GM10266 (cell line): ENCODE measurements at regions not wholly inside any gene's neighbourhood (a gene's known extent, or its start where the extent isn't known, plus 50 kb on each side); places are given as distances from the start of the nearest gene placed in this dataset.

Experiments used
- DNase-seq: peaks from one replicate; pipeline ENCODE4 v3.0.0; 2012; ENCODE audit errors: extremely low spot score
- CTCF ChIP-seq: IDR thresholded peaks from 2 replicates; pipeline ENCODE4 v1.5.1; 2012; ENCODE audit warnings: mild to moderate bottlenecking, low read depth; ENCODE audit not compliant: control insufficient read depth, insufficient read depth; ENCODE audit errors: missing control alignments

GRCh38 chr9:110133059-110133458 is 74.9 kb downstream of the C9orf152 start:
- no peak for TF ChIP-seq CTCF
- no peak for DNase-seq

DNA sequence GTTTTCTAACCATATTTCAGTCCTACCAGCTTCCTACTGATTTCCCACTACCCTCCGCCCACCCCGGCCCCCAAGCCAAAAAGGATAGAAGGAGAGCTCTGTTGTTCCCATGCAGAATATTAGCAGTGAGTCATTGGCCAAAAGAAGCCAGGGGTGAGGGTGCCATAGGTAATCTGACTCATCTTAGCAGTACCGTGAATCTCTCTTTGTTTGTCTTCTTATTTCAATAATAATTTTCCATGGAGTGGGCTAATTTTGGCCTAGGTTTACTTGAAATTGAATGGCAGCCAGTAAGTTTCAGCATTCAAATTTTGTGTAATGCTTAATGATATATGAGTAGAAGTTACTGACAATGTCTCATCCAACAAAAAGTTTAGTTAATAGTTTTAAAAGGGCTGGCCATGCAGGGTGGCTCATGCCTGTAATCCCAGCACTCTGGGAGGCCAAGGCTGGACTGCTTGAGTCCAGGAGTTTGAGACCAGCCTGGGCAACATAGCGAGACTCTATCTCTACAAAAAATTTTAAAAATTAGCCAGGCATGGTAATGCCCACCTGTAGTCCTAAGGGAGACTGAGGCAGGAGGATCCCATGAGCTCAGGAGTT is 74.2 kb downstream of the C9orf152 start:
- DNase-seq = no peak
- no peak for TF ChIP-seq CTCF

- no peak for DNase-seq
- TF ChIP-seq CTCF = no peak
These were observed 72.1 kb downstream of the C9orf152 start for GRCh38 chr9:110135846-110136245.

DNA sequence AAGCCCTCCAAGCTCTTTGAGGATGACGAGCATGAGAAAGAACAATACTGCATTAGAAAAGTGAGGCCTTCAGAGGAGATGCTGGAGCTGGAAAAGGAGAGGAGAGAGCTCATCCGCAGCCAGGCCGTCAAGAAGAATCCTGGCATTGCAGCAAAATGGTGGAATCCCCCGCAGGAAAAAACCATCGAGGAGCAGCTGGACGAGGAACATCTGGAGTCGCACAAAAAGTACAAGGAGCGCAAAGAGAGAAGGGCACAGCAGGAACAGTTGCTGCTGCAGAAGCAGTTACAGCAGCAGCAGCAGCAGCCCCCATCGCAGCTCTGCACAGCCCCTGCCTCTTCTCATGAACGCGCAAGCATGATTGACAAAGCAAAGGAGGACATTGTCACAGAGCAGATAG is 71.2 kb downstream of the C9orf152 start:
- DNase-seq = no peak

GRCh38 chr9:110140276-110140675 is 67.7 kb downstream of the C9orf152 start:
- no peak for DNase-seq
- no peak for TF ChIP-seq CTCF

More for the DNA sequence above, 71.2 kb downstream of the C9orf152 start:
- no peak for TF ChIP-seq CTCF

- DNase-seq = no peak
- TF ChIP-seq CTCF = no peak
These were observed 66.6 kb downstream of the C9orf152 start for GRCh38 chr9:110141227-110141793.

DNA sequence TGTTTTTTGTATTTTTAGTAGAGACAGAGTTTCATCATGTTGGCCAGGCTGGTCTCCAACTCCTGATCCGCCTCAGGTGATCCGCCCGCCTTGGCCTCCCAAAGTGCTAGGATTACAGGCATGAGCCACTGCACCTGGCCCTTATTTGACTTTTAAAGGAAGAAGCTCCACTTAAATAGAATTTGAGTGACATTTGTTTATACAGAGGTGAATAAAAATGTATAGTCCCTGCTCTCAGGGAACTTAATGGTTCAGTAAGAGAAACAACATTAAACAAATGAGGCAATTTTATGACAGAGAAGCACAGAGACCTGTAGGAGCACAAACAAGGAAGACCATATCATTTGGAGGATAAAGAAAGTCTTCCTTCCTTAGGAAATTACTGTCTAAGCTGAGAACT is 65.7 kb downstream of the C9orf152 start:
- TF ChIP-seq CTCF = no peak

More for the DNA sequence above, 65.7 kb downstream of the C9orf152 start:
- no peak for DNase-seq
